Activated CD4-positive, CD25-positive, alpha-beta regulatory T cell treated with anti-CD3 and anti-CD28 coated beads, Interleukin-2, amount 50 U/mL, for 16 hours (primary cell): ENCODE measurements at regions not wholly inside any gene's neighbourhood (a gene's known extent, or its start where the extent isn't known, plus 50 kb on each side); places are given as distances from the start of the nearest gene placed in this dataset.

Source experiments
- DNase-seq: peaks from one replicate; pipeline ENCODE4 v3.0.0-alpha.2; 2020; ENCODE audit warnings: low read depth, low spot score

- DNase-seq: no peak
These were observed 152.4 kb downstream of the KIF26A start for GRCh38 chr14:104290756-104291122.

DNA sequence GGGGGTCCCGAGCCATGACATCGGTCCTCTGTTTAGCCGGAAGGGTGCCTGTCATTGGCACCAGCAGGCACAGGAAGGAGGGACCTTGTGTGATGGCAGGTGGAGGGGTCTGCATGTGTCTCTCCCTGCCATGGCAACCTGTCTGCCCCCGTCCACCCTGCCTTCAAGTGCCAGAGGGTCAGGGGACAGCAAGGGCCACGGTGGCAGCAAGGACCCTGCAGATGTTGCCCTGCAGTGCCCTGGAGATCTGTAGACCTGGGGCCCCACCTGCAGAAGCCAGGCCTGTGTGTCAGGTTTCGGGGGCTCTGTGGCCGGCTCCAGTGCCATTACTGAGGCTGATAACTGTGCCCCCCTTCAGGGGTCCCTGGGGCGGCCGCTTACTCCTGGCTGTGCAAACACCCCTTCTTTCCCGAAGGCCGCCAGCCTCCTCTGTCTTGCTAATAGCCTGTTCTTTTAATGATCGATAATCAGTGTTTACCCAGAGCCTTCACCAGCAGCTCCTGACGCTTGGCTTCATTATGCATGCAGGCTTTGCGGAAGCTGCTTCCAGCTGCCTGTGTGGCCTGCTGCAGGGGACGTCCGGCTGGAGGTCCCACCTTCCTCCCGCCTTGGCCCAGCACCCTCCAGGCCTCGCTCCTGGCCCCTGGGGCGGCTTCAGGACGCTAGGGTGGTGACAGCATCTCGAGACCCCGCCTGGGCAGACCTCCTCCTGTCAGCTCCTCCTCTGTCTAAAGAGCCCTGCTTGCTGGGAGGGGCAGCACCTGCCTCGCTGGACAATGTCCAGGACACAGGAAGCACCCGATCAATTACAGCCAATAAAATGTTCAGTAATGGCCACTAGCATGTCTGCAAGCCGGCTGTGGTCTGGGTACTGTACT, 153.0 kb downstream of the KIF26A start:
- DNase-seq: no peak

GRCh38 chr14:104292084-104292970, 153.9 kb downstream of the KIF26A start:
- no peak for DNase-seq

DNA sequence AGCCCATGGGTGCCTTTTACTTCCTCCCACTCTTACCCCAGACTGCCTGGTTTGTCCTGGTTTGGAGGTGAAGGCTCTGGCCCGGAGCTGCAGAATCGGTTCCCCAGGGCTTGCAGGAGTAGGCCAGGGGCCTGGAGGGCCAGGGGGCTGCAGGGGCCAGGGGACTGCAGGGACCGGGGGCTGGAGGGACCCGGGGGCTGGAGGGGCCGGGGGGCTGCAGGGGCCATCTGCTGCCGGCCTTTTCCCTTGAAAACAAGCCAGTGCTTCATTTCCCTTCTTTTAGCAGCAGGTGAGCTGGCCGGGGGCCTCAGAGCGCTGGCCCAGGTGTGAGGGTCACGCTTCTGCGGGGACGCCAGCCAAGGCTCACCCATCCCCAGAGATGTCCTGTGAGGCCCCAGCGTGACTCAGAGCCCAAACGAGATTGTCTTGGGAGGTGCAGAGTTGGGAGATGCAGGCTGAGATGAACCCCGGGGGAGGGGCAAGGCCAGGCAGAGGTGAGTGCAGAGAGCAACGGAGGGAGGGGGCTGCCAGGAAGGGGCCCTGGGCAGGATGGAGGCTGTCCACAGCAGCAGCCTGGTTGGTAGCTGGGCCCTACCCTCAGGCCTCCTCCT, 154.9 kb downstream of the KIF26A start:
- DNase-seq: no peak

- DNase-seq: no peak
These were observed 155.7 kb downstream of the KIF26A start for GRCh38 chr14:104293851-104294627.

GRCh38 chr14:104294628-104294982, 156.2 kb downstream of the KIF26A start:
- DNase-seq: no peak

DNA sequence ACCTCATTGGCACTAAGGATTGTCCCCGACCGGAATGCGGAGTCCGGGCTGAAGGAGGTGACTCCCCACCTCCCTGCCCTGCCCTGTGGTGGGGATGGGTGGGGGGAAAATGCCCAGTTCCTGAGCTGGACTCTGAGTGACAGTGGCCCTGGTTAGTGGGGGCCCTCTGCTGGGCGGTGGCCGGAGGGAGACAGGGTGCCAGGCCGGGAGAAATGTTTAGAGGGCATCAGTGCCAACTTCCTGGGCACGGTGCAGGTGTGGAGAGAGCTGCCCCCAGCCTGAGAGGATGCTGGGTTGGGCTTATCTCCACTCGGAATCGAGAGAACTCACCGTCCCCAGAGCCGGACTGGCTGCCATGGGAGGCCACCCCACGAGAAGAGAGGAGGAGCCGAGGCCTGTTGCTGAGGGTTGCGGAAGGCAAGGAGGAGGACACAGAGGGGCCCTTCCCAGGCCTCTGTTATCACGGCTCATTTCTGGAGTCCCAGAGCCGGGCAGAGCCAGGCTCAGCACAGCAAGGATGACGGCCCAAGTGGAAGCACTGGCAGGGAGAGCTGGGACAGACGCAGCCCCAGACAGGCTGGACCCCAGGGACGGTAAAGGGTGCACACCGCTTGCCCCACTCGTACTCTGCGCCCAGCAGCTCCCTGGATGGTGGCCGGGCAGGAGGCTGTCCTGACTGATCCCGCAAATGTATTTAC, 156.7 kb downstream of the KIF26A start:
- no peak for DNase-seq

GRCh38 chr14:104295681-104296387, 157.4 kb downstream of the KIF26A start:
- DNase-seq: no peak

GRCh38 chr14:104296388-104297312, 158.3 kb downstream of the KIF26A start:
- no peak for DNase-seq

- DNase-seq: no peak
These were observed 158.9 kb downstream of the KIF26A start for GRCh38 chr14:104297313-104297704.

DNA sequence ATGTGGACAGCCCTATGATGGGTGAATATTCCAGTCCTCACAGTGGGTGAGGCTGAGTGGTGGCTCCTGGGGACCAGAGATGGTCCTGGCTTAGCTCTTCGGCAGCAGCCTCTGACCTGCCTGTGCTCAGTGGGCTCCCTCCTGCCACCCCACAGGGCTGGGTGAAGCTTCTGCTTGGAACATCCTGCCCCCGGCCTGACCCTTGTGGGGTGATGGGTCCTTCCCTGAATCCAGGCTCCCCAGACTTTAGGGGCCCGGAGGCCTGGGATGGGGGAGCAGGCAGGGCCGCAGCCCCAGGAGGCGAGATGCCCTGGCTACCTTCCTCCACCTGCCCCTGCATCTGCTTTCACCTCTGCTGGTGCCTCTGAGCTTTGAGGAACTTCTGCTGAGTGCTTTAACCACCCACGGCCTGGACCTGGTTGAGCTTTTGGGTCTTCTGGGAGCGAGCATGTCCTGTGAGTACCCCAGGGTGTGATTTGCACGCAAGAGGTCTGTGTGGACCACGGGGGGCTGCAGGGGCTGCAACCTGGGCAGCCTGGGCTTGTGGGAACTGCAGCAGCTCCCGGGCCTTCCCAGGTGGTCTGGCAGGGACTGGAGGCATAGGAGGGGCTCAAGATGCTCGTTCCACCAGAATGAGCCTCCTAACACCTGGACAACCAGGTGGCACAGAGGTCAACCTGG, 159.5 kb downstream of the KIF26A start:
- DNase-seq: no peak

DNA sequence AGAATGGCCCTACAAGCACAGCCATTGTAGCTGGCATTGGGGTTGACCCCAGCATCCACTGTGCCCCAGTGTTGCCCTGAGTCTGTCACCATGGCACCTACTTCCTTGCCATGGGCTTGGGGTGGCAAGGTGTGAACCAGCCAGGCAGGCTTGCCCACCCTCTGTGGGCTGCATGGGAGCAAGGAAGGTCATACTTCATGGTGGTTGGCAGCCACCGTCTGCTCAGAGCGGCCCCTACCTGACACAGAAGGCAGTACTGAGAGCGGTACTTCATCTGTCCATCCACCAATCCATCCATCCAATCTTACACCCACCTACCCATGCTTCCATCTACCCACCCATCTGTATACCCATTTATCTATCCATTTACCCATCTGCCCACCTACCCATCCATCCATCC, 160.1 kb downstream of the KIF26A start:
- no peak for DNase-seq

DNA sequence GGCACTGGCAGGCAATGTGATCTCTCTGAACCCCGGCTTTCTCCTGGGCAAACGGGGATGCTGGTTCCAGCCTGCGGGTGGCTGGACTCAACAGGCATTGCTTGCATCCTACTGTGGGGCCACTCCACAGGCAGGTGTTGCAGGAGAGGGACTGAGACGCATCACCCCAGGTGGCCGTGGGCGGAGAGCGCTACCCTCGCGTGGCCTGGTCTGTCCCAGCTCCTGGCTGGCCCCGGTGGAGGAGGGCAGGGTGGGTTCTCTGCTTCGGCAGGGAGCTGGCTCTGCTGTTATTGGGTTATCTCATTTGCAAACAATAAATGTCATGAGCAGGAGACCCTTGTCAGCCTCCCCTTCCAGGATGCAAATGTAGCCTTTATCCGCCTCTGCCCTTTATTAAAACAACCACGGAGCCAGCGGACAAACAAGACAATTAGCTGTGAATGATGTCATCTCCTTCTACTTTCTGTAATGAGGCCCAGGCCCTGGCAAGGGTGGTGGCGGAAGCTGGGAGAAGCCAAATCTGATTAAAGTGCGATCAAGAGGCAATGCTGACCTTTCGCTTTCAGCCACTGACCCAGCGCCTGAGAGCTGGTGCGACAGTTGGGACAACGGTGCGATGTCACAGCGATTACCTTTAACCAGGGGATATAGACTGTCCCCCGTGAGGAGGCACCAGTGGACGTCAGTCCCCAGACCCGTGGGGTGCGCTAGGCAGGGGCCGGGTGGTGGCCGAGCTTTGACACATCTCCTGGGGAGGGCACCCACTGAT, 161.8 kb downstream of the KIF26A start:
- no peak for DNase-seq

- DNase-seq: no peak
These were observed 163.5 kb downstream of the KIF26A start for GRCh38 chr14:104301731-104302460.

DNA sequence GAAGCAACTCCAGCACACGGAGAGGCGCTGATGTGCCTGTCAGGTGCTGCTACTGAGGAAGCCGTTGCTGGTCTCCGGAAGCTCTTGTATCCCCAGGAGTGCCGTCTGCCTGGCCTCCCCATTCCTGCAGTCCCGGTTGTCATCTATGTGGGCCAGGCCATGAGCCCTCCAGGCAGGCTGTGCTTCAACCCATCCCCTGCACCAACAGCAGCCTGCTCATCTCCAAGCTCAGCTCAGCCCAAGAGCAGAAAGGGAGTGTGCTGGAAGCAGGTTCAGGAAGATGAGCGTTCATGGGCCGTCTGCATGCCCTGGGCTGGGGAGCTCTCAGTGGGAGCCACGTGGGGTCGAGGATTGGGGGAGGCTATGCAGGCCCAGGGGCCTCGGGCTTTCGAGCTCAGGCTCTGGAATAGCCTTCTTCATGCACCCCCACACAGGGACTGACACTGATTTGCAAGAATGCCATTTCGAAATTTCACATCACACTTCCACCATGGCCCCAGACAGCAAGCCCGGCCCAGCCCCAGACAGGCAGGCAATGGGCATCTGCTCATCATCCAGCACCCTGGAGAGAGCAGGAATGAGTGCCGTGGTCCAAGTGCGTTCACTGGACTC, 164.5 kb downstream of the KIF26A start:
- no peak for DNase-seq

GRCh38 chr14:104303705-104304425, 165.5 kb downstream of the KIF26A start:
- DNase-seq: no peak
